ENCODE measurements at regions not wholly inside any gene's neighbourhood (a gene's known extent, or its start where the extent isn't known, plus 50 kb on each side); places are given as distances from the start of the nearest gene placed in this dataset.

- no peak for TF ChIP-seq TCF12 (IDR thresholded peaks at IDR 0.05; ENCODE audit: low read depth)
- TF ChIP-seq RAD21 (IDR thresholded peaks at IDR 0.05; ENCODE audit: low read depth): no peak
- TF ChIP-seq EGR1 (IDR thresholded peaks at IDR 0.05): no peak
- TF ChIP-seq, protein P1, sequence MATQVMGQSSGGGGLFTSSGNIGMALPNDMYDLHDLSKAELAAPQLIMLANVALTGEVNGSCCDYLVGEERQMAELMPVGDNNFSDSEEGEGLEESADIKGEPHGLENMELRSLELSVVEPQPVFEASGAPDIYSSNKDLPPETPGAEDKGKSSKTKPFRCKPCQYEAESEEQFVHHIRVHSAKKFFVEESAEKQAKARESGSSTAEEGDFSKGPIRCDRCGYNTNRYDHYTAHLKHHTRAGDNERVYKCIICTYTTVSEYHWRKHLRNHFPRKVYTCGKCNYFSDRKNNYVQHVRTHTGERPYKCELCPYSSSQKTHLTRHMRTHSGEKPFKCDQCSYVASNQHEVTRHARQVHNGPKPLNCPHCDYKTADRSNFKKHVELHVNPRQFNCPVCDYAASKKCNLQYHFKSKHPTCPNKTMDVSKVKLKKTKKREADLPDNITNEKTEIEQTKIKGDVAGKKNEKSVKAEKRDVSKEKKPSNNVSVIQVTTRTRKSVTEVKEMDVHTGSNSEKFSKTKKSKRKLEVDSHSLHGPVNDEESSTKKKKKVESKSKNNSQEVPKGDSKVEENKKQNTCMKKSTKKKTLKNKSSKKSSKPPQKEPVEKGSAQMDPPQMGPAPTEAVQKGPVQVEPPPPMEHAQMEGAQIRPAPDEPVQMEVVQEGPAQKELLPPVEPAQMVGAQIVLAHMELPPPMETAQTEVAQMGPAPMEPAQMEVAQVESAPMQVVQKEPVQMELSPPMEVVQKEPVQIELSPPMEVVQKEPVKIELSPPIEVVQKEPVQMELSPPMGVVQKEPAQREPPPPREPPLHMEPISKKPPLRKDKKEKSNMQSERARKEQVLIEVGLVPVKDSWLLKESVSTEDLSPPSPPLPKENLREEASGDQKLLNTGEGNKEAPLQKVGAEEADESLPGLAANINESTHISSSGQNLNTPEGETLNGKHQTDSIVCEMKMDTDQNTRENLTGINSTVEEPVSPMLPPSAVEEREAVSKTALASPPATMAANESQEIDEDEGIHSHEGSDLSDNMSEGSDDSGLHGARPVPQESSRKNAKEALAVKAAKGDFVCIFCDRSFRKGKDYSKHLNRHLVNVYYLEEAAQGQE (IDR thresholded peaks at IDR 0.05; ENCODE audit: low read depth): no peak
- no peak for TF ChIP-seq YY1 (IDR thresholded peaks at IDR 0.05; ENCODE audit: low read depth)
- no peak for TF ChIP-seq USF1 (IDR thresholded peaks at IDR 0.05)
- no peak for TF ChIP-seq CREB1 (IDR thresholded peaks at IDR 0.05; ENCODE audit: low read depth)
- no peak for TF ChIP-seq CEBPB (IDR thresholded peaks at IDR 0.05)
- no peak for TF ChIP-seq TEAD4 (IDR thresholded peaks at IDR 0.05)
- no peak for TF ChIP-seq EP300 (IDR thresholded peaks at IDR 0.05; ENCODE audit: borderline replicate concordance)
- TF ChIP-seq TAF1 (IDR thresholded peaks at IDR 0.05; ENCODE audit: low read depth): no peak
- TF ChIP-seq ZBTB7A (IDR thresholded peaks at IDR 0.05; ENCODE audit: low read depth): no peak
Measured at GRCh38 chr15:46786590-46787285, 930.6 kb upstream of the SEMA6D start.

DNA sequence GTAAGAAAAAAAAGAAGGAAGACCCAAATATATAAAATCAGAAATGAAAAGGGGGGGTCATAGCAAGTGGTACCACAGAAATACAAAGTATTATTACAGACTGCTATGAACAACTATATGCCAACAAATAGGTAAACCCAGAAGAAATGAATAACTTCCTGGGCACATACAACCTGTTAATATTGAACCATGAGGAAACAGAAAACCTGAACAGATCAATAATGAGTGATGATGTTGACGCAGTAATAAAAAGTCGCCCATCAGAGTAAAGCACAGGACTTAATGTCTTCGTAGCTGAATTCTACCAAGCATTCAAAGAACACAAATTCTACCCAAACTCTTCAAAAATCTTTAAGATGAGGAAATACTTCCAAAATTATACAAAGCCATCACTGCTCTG is 921.6 kb upstream of the SEMA6D start:
- TF ChIP-seq EP300 (IDR thresholded peaks at IDR 0.05; ENCODE audit: borderline replicate concordance): no peak
- no peak for TF ChIP-seq EGR1 (IDR thresholded peaks at IDR 0.05)
- TF ChIP-seq, protein P1 (IDR thresholded peaks at IDR 0.05; ENCODE audit: low read depth): no peak
- TF ChIP-seq TAF1 (IDR thresholded peaks at IDR 0.05; ENCODE audit: low read depth): no peak
- no peak for TF ChIP-seq TEAD4 (IDR thresholded peaks at IDR 0.05)
- no peak for TF ChIP-seq FOXM1 (IDR thresholded peaks at IDR 0.05; ENCODE audit: borderline replicate concordance, low read depth)
- no peak for TF ChIP-seq USF1 (IDR thresholded peaks at IDR 0.05)
- no peak for TF ChIP-seq RAD21 (IDR thresholded peaks at IDR 0.05; ENCODE audit: low read depth)
- TF ChIP-seq YY1 (IDR thresholded peaks at IDR 0.05; ENCODE audit: low read depth): no peak
- no peak for TF ChIP-seq ZBTB7A (IDR thresholded peaks at IDR 0.05; ENCODE audit: low read depth)
- TF ChIP-seq CREB1 (IDR thresholded peaks at IDR 0.05; ENCODE audit: low read depth): no peak
- TF ChIP-seq, protein P2, sequence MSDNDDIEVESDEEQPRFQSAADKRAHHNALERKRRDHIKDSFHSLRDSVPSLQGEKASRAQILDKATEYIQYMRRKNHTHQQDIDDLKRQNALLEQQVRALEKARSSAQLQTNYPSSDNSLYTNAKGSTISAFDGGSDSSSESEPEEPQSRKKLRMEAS (IDR thresholded peaks at IDR 0.05): no peak
- no peak for TF ChIP-seq NFIC (IDR thresholded peaks at IDR 0.05)

DNA sequence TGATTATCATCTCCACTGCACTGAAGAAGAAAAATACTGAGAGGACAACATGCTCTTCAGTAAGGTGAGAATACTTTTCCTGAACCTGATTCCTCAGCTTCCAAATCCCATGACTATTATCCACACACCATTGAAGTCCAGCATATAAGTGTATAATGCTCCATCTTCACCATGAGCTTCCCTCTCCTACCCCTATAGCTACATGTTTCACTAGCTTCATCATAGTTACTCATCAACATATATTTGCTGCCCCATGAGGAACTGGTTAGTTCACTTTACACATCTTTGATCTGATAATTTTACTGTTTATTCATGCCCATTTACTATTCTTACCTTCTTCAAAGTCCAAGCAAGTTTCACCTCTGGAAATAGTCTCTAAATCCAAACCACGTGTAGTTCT is 908.5 kb upstream of the SEMA6D start:
- TF ChIP-seq TEAD4 (IDR thresholded peaks at IDR 0.05): no peak
- TF ChIP-seq YY1 (IDR thresholded peaks at IDR 0.05; ENCODE audit: low read depth): no peak
- TF ChIP-seq CREB1 (IDR thresholded peaks at IDR 0.05; ENCODE audit: low read depth): no peak
- TF ChIP-seq CEBPB (IDR thresholded peaks at IDR 0.05): no peak
- TF ChIP-seq USF1 (IDR thresholded peaks at IDR 0.05): no peak

GRCh38 chr15:46815240-46815639 is 902.1 kb upstream of the SEMA6D start:
- TF ChIP-seq YY1 (IDR thresholded peaks at IDR 0.05; ENCODE audit: low read depth) (no peak), NFIC (IDR thresholded peaks at IDR 0.05) (no peak), CREB1 (IDR thresholded peaks at IDR 0.05; ENCODE audit: low read depth) (no peak), FOXM1 (IDR thresholded peaks at IDR 0.05; ENCODE audit: borderline replicate concordance, low read depth) (no peak), TAF1 (IDR thresholded peaks at IDR 0.05; ENCODE audit: low read depth) (no peak), TCF12 (IDR thresholded peaks at IDR 0.05; ENCODE audit: low read depth) (no peak), USF1 (IDR thresholded peaks at IDR 0.05) (no peak), EGR1 (IDR thresholded peaks at IDR 0.05) (no peak), TEAD4 (IDR thresholded peaks at IDR 0.05) (no peak), EP300 (IDR thresholded peaks at IDR 0.05; ENCODE audit: borderline replicate concordance) (no peak), RAD21 (IDR thresholded peaks at IDR 0.05; ENCODE audit: low read depth) (no peak)
- TF ChIP-seq, protein P1 (IDR thresholded peaks at IDR 0.05; ENCODE audit: low read depth): no peak
- TF ChIP-seq, protein P2 (IDR thresholded peaks at IDR 0.05): no peak
